HG03342 (cell line): ENCODE measurements at regions not wholly inside any gene's neighbourhood (a gene's known extent, or its start where the extent isn't known, plus 50 kb on each side); places are given as distances from the start of the nearest gene placed in this dataset.

Source experiments
- ATAC-seq: cut with Tn5 transposase; IDR thresholded peaks from one replicate; pipeline ENCODE4 v1.9.1; 2021; ENCODE audit warnings: mild to moderate bottlenecking, moderate library complexity; ENCODE audit not compliant: unreplicated experiment

DNA sequence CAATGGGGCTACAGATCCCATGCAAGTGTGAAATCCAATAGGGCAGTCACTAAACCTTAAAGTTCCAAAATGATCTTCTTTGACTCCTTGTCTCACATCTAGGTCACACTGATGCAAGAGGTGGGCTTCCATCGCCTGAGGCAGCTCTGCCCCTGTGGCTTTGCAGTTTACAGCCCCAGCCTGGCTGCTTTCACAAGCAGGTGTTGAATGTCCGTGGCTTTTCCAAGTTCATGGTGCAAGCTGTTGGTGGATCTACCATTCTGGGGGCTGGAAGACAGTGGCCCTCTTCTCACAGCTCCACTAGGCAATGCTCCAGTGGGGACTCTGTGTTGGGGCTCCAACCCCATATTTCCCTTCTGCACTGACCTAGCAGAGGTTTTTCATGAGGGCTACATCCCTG is 68.5 kb upstream of the PRR20G start:
- ATAC-seq: no peak

DNA sequence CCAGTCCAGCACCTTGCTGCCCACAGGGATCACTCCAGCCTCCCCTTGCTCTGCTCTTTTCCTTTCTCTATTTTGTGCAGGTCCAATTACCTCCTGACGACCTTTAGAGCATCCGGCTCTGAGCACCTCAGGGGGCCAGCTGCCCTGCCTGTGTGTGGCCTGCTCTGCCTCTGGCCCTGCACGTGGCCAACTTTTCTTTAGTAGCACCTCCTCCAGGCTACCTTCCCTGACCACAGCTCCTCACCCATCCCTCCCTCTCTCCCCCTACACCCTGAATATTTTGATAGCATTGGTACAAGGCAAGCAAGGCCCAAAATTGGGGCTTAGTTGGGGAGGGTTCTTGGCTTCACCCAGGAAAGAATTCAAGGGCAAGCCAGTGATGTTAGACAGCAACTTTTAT is 66.9 kb upstream of the PRR20G start:
- no peak for ATAC-seq

DNA sequence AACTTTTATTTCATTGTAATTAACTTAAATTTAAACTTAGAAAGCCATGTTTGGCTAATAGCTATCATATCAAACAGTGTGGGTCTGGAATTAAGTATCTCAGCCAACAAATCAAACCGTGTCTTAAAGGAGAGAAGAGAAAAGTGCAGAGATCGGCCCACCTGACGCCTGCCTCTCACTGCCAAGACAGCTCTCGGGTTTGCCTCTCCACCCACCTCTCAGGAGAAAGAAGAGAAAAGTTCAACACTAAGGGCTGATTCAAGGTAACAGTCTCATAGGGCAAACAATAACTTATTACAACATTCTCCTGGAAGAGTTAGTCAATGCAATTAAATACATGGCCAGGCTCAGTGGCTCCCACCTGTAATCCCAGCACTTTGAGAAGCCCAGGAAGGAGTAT is 64.8 kb upstream of the PRR20G start:
- ATAC-seq: no peak

DNA sequence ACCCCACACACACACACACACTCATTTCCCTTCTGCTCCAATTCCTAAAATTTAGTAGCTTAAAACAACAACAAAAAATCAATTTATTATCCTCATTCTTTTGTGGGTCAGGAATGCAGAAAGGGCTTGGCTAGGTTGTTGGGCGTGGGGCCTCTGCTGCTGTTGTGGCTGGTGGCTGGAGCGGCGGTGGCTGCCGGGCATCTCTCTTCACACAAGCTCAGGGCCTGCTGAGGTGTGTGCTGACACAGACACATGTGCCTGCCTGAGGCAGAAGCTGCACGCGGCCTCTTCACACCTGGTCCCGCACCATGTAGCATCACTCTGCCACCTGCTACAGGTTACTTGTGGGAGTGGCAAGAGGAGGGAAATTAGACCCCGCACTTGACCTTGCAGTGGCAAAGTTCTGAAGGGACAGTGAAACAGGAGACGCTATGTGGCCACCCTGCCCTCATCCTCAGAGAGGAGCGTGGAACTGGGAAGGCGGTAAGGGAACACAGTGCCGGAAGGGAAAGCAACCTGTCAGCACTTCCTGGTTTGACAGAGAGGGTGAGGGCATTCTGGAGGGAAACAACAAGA is 64.0 kb upstream of the PRR20G start:
- no peak for ATAC-seq

DNA sequence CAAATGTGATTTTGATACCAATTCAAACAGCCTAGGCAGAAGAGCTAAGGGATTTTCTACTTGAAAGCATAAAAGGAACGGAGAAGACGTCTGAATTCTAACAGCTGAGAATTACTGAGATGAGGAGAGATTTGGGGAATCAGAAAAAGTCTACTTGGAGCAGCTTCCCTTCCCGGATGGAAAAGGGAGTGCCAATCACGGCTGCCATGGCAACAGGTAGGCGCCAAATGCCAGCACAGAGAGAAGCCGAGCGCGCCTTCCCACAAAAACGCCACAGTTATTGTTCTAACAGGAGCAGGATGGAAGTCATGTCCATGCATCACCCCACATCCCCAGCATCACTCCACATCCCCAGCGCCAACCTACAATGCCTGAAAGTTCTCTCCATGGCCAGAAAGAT is 63.5 kb upstream of the PRR20G start:
- no peak for ATAC-seq

DNA sequence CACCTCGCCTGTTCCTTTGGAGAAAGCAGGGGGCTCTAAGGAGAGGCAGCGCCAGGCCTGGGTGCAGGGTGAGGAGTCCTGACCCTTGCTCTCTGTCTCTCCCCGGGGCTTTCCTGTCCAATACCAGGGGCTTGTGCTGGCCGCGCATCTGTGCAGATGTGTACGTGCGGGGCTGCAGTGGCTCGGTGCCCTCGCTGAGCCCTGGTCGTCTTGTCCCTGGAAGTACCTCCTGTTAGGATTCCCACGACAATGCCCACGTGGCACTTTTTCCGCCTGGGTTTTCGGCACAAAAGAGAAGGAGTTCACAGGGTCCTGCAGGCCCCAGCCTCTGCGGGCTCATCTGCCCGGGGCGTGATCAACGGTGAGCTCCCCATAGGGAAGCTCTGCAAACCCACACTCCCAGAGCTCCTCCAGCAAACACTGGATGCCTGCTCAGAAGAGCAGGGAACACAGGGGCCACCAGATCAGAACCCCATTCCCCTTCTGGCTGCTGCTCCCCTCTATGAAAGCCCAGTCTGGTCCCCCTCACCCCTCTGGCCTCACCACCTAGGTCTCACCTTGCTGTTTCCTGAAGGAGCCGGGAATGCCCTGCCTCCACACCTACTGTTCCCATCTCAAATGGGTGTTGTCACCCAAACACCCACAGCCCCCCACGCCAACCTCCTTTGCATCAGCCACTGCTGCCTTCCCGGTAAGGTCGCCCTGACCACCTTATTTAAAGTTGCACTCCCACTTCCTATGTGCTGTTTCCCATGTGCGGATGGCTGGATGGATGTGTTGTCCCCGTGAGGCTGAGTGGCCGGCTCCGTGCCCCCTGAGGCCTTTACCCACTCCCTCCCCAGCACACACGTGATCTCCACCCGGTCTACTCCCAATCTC is 62.6 kb upstream of the PRR20G start:
- ATAC-seq: no peak

DNA sequence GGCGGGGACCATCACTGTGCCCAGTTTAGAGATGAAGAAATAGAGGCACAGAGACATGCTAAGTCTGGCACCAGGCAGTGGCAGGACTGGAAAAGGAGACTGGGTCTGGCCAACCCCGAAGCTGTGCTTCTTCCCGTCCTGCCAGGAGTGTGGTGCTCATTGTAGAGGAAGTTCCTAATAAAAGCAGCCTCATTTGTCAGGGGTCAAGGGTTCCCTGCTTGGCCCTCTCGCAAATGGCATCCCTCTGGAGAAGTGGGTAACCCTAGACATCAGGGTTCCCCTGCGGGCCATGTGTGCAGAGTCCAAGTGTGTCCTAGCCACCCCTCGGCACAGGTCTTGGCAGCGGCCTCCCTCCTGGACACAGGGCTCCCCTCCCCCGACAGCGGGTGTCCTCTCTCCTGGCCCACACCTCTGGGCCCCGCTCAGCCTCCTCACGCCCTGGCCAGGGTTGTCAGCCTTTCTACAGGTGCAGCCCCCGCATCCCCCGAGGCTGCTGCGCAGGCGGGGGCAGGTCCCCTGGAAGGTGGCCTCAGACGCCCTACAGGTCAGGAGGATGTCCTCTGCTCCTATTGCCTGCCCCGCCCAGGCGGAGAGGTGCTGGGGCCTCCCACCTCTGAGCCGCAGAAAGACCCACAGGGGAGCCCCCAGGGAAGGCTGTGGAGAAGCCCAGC is 61.8 kb upstream of the PRR20G start:
- ATAC-seq: no peak

DNA sequence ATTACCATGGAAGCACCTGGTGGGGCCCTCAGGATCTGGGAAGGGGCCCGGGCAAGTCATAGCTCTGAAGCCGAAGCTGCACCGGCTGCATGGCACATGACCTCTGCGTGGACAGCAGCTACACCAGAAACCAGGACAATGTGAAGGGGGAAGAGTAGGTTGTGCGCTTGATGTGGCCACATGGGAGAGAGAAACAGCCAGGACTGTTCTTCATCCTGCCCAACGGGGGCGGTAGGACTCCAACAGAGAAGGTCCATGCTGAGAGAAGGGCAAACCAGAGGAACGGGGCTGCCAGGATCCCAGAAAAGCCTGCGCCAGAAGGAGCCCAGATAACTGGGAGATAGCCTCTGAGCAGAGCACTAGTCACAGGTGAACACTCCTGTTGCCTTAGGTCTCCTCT is 54.9 kb upstream of the PRR20G start:
- no peak for ATAC-seq

DNA sequence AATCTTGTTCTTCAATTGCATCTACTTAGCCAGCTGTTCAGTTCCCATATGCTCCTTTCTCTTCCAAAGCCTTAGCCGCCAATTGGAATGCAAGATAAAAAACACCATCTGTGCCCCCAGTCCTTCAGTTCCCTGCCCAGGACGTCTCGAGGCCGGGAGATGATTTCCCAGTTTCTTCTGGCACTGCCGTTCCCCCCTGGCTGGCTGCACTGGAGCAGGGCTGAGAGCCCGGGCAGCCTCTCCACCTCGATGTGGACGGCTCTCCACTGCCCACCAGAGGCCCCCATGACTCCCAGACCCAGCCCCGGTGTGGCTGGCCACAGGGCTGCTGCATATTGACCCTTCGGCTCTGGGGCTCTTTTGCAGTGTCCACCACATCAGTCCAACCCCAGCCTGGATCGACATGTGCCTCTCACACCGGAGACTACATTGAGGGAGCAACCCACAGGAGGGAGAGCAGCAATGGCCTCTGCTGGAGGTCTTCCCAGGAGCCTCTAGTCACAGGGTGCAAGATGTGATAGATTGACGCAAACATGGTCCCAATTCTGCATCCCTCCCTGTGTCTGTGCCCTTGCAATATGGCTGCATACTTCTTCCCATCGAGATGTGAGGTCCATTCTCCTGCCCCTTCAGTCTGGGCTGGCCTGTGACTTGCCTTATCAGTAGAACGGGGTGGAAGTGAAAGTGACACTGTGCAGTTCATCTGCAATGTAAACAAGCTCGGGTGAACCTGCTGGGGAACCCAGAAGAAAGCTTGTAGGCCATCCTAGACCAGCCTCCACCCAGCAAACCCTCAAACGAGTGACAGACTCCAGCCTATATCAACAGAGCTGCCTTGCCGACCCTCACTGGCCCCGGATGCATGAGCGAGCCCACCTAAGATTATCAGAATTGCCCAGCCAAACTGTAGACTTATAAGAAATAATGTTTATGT is 52.3 kb upstream of the PRR20G start:
- no peak for ATAC-seq

DNA sequence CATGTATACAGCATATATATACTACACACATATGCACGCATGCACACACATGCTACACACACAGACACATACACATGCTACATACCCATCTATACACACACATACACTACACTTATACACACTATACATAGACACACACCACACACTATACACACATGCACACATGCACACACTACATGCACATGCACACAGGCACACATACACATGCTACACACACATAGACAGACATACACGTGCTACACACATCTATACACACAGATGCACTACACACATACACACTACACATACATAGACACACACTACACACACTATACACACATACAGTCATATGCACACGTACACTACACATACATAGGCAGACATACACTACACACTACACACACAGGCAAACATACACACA is 51.2 kb upstream of the PRR20G start:
- no peak for ATAC-seq

DNA sequence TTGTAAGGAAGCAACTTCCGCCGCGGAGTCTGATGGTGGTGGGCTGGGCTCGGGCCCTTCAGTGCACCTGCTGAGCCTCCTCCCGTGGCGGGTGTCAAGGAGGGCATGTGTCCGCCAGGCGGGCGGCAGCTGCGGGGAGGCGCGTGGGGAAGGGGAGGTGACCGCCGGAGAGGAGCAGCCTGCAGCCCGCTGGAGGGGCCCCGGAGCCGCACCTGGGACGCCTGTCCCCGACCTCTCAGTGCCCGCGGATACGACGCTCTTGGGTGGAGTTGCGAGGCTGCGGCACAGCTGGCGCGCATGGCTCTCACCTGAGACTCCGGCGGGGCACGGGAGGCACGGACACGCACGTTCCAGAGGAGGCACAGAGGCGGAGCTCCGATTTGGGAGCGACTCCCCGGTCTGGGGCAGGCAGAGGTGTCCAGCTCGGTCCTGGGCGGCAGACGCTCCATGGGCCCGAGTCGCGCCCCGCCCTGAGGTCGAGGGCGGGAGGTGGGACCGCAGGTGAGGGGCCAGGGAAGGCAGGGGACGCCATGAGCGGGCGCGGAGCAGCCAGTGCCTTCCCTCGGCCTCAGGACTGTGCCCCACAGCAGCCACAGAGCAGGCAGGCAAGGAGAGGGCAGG is 50.2 kb upstream of the PRR20G start:
- no peak for ATAC-seq
